ENCODE measurements at regions not wholly inside any gene's neighbourhood (a gene's known extent, or its start where the extent isn't known, plus 50 kb on each side); places are given as distances from the start of the nearest gene placed in this dataset.

GRCh38 chr5:155274484-155274883 is 260.9 kb downstream of the KIF4B start:
- TF ChIP-seq CTCF (IDR thresholded peaks at IDR 0.05) (no peak), POLR2A (IDR thresholded peaks at IDR 0.05) (no peak)
